GM21447 (cell line): ENCODE measurements at regions not wholly inside any gene's neighbourhood (a gene's known extent, or its start where the extent isn't known, plus 50 kb on each side); places are given as distances from the start of the nearest gene placed in this dataset.
"Not testable (repeated sequence)": the region's sequence is repeated elsewhere in the genome, so short reads cannot be mapped to it uniquely, and the experiment has no call there.

ENCODE experiments used
- ATAC-seq: cut with Tn5 transposase; IDR thresholded peaks from one replicate; pipeline ENCODE4 v1.9.1; 2021; ENCODE audit not compliant: unreplicated experiment

GRCh38 chr21:35982717-35983116, 77.6 kb downstream of the SETD4 start:
- ATAC-seq: no peak

DNA sequence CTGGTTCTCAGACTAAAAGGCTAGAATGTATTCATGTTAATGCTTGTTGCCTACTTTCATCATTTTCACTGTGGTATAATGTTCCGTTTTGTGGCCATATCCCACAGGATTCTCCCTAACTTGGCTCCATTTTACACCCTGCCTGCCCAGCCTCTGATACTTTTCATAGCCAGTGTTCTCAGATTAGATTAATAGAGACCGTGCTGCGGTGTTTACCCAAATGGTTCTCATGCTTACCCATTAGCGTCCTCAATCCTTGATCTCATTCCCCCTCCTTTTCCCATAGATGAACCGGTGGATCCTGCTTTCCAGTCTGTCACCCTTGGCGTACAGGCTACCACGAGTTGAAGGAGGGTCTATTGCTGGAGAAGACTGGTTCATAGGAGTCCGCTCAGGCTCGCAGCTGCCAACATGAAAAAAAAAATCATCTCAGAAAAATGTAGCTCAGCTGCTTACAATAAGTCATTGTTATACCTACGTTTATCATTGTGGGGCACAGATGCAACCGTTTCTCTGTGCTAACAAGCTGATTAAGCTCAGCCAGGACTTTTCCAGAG, 78.7 kb downstream of the SETD4 start:
- ATAC-seq: no peak

DNA sequence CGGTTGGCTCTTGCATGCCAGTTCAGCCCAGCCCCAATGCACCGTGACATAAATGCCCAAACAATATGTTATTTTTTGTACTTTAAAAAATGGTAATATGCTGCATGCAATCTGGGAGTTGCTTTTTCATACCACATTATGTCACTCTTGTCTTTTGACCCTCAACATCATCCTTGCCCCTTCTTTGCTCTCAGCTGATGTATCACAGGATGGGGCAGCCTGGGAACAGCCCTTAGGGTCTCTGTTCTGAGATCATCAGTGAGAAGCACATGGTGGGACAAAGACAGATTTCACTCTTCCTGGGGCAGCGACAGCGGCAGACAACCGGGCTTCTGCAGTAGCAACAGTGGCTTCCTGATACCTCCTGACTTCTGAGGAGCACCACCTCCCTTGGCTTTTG, 79.5 kb downstream of the SETD4 start:
- ATAC-seq: no peak

DNA sequence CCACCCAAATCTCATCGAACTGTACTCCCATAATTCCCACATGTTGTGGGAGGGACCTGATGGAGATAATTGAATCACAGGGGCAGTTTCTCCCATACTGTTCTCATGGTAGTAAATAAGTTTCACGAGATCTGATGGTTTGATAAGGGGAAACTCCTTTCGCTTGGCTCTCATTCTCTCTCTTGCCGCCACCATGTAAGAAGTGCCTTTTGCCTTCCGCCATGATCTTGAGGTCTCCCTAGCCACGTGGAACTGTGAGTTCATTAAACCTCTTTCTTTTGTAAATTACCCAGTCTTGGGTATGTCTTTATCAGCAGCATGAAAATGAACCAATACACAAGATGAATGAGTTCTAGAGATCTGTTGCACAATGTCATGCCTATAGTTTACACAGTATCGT, 82.5 kb downstream of the SETD4 start:
- ATAC-seq: not testable (repeated sequence)

DNA sequence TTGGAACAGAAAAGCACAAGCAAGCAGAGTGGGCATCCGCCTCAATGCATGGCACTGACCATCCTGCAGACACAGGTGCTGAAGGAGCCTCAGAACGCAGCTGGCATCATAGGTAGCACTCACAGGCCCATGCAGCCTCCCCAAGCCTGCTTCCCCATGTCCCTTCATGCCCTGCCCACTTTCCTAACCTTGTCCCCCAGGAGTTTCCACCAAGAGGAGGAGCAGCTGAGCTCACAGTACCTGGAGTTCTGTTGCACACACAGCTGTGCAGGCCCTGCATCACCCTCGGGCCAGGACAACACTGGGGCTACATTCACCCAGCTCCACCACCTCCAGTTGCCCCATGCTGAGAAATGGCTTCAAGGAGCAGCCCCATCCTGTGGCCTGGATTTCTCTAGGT, 83.4 kb downstream of the SETD4 start:
- ATAC-seq: no peak

GRCh38 chr21:35976481-35976880, 83.8 kb downstream of the SETD4 start:
- no peak for ATAC-seq

GRCh38 chr21:35974775-35975174, 85.6 kb downstream of the SETD4 start:
- ATAC-seq: no peak

DNA sequence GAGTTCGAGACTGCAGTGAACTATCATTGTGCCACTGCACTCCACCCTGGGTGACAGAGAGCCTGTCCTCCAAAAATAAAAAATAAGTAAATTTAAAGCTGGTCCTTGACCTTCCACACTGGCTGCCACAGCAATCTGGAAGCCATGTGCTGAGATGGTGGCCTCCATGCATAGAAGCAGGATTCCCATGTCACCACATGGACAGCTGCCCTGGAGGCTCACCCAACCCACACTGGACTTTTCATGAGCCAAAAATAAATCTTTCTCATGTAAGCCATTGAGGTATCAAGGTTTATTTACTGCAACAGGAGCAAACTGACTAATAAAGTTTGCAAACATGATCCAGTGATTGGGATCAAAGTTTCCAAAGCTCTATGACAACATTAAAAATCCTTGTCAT, 88.5 kb downstream of the SETD4 start:
- no peak for ATAC-seq

DNA sequence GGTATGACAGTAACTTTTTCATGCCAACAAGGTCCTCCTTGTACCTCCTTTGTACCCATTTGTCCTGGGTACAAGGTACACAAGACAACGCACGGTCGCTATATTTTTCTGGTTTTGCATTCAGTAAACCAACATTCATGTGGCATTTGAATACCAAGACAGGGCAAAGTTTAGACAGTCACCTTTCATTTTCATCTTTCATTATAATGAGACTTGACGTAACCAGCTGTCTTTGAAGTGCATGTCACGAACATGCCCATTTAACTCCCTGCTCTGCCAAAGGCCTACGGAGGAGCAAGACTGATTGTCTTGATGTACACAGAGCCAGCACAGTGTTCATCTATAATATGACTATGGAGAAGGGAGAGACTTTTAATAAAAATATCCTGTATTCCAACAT, 91.0 kb downstream of the SETD4 start:
- ATAC-seq: no peak

GRCh38 chr21:35968564-35968963, 91.8 kb downstream of the SETD4 start:
- no peak for ATAC-seq

- no peak for ATAC-seq
These were observed 94.6 kb downstream of the SETD4 start for GRCh38 chr21:35965699-35966098.

DNA sequence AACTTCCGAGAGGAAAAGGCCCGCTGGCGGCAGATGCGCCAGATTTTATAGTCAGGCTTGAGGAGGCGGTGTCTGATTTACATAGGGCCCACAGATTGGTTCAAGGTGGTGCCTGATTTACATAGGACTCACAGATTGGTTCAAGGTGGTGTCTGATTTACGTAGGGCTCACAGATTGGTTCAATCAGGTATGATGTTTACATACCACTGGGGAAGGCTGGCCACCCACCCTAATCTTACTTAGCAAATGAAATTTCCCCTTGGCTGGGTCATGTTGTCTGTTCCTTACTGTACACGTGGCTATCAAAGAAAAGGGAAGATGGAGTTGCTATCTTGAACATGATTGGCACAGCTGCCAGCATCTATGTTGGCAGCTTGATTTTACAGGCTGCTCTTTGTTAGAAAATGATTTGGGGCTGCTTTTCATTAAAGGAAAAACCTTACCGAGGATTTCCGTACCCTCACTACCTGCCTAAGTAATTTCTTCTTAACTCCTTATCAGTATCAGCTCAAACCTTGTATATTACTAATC, 96.3 kb downstream of the SETD4 start:
- no peak for ATAC-seq

DNA sequence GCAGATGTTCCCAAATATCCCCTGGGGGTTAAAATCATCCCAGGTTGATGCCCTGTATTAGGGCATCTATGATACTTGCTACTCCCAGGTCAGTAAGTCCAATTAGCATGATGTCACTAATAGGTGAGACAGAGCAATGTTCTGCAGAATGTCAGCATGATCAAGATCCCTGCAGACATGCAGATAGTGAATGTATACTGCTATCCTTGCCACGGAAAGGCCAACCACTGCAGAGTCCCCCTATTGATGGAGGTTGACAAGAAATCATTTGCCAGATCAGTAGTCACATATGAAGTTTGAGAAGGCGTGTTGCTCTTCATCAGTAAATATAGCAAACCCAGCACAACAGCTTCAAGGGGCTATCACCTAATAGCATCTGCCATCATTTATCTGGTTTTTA, 97.4 kb downstream of the SETD4 start:
- no peak for ATAC-seq

GRCh38 chr21:35954066-35954465, 106.3 kb downstream of the SETD4 start:
- no peak for ATAC-seq

GRCh38 chr21:35953597-35953996, 106.7 kb downstream of the SETD4 start:
- no peak for ATAC-seq

GRCh38 chr21:35952651-35953340, 107.5 kb downstream of the SETD4 start:
- no peak for ATAC-seq

DNA sequence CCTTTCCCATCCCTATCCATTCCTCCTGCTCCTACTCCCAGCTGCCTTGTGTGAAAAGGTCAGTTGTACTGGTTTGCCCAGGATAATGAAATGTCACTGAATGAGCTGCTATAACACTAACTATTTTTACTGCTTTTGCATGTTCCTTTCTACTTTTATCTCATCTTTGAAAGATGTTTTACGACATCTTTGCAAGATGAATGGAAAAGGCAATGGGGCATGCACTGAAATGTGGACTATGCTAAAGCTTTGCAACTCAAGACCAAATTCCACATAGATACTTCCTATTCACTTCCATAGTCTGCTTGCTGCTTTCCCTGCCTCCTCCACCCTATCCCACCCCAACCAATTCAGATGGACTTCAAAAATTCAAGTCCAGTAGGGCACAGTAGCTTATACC, 111.3 kb downstream of the SETD4 start:
- ATAC-seq: no peak

- ATAC-seq: no peak
These were observed 115.1 kb downstream of the SETD4 start for GRCh38 chr21:35945089-35945671.

DNA sequence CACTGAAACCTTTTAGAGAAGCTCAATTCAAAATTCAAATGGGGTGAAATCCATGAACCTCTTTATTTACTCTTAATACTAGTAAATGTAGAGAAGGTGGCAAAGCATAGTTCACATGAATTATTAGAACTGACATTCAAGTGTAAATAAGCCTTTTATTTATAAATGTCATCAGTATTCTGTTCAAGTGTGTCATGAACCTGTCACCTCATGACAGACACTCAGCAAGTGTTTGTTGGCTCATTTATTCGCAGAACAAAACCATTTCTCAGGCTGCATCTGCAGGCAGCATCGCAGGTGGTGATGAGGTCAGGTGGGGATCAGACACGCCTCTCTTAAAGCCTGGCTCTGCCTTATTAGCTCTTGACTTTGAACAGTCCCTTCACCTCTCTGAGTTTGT, 116.6 kb downstream of the SETD4 start:
- ATAC-seq: no peak

DNA sequence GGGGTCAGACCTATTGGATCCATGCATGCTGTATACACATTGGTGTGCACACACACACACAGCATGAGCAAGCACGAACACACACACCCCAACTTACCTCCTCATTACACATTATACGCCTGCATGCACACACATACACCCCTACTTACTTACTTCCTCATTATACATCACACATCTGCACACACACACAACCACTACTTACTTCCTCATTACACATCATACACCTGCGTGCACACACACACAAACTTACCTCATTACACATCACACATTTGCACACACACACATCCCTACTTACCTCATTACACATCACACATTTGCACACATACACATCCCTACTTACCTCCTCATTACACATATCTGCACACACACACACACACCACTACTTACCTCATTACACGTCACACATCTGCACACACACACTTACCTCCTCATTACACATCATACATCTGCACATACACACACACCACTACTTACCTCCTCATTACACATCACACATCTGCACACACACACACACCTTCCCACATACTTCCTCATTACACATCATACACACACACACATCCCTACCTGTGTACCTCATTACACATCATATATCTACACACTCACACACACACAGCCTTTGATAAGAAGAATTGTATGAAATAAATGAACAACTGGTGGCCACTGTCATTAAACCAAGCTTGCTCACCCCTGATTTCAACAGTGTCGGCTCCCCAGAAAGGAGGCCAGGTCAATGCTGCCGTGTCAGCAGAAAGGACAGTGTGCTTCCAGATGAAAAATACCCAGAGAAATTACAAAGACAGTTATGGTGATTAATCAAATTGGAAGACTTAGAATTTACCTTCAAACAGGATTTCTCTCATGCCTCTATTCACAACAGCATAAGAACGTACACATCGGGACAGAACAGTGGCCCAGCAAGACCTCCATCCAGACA, 117.8 kb downstream of the SETD4 start:
- no peak for ATAC-seq
